ENCODE measurements at regions not wholly inside any gene's neighbourhood (a gene's known extent, or its start where the extent isn't known, plus 50 kb on each side); places are given as distances from the start of the nearest gene placed in this dataset.

DNA sequence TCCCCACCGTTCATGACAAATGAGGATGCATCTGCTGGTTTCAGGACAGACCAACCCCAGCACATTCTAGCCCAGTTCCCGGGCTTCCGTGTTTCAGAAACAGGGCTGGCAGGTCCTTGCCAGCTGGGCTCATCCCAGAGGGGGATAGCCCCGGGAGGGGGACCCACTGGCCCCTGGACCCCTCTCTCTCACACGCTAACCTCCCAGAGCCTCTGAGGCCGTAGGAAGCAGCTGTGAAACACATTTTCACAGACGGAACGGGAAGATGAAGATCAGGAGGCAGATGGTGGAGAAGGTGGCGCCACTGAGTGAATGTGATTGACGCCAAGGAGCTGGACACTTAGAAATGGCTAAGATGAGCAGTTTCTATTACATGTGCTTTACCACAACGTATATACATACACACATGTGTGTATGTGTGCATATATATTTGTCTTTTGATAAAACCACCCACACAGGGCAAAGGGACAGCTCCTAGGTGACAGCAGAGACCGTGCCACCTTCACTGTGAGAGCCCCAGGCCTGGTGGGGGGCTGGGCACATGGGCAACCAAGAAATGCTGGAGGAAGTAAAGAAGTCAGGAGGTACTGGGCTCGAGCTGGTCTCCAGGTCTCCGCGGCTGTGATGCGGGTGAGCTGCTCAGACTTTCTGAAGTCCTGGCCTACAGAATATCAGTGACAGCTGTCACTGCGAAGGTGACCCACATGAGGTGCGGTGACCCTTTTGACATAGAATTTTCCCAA is 168.6 kb upstream of the IQSEC1 start:
- Histone ChIP-seq H3K4me3 (no peak overlapping the region), H3K4me1 (no peaks in the 10 kb centered on the region), H3K27ac (no peak overlapping the region), H3K9me3 (no peaks in the 10 kb centered on the region), H3K27me3 (no peaks in the 10 kb centered on the region), H3K36me3 (no peaks in the 10 kb centered on the region)
- FAIRE-seq = no peak
- no peak for DNase-seq
- TF ChIP-seq, protein P1, sequence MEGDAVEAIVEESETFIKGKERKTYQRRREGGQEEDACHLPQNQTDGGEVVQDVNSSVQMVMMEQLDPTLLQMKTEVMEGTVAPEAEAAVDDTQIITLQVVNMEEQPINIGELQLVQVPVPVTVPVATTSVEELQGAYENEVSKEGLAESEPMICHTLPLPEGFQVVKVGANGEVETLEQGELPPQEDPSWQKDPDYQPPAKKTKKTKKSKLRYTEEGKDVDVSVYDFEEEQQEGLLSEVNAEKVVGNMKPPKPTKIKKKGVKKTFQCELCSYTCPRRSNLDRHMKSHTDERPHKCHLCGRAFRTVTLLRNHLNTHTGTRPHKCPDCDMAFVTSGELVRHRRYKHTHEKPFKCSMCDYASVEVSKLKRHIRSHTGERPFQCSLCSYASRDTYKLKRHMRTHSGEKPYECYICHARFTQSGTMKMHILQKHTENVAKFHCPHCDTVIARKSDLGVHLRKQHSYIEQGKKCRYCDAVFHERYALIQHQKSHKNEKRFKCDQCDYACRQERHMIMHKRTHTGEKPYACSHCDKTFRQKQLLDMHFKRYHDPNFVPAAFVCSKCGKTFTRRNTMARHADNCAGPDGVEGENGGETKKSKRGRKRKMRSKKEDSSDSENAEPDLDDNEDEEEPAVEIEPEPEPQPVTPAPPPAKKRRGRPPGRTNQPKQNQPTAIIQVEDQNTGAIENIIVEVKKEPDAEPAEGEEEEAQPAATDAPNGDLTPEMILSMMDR (IDR thresholded peaks at IDR 0.05) = no peak
- intact Hi-C loops (cut with DNase I) = no loop called here
- WGBS, 2 donors = 79 to 81% methylated on average over 18 of the region's 18 CpGs
- no peak for ATAC-seq

DNA sequence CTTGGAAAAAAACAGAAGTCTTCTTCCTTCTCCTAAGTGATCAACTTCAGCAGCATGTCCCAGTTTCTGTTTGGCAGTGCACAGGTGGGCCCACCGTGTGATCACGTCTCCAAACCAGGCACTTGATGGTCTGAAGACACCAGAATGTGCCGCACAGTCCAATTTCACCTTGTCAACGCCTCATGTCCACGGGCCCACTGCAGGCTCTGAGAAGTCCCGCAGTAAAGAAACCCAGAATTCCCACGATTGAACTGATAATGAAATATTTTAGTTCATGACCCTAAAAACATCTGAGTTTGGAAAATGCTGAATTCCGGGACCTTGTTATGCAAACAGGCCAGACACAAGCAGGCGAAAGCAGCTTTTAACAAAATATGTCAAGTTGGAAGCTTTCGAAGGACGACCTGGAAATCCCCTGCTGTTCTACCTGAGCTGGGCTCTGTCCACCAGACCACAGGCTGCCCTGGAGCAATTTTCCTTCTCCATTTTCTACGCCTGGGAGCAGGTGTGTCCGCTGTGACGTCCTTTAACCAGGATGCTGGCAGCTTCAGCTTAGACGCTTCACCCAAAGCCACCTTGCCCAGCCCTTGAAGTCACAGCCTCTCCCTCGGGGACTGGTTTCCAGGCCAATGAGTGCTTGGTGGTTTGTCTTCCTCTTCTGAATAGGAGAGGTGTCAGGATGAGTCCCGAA is 167.8 kb upstream of the IQSEC1 start:
- DNase-seq = no peak
- TF ChIP-seq, protein P1 (IDR thresholded peaks at IDR 0.05) = no peak
- H3K4me3 ChIP-seq = no peak overlapping the region
- H3K27me3 ChIP-seq = no peaks in the 10 kb centered on the region
- no peak for ATAC-seq
- H3K4me1 ChIP-seq = no peaks in the 10 kb centered on the region
- no peak overlapping the region for H3K27ac ChIP-seq
- intact Hi-C loops (cut with DNase I) = no loop called here
- no peaks in the 10 kb centered on the region for H3K36me3 ChIP-seq
- no peak for FAIRE-seq
- no peaks in the 10 kb centered on the region for H3K9me3 ChIP-seq
- 81 to 83% methylated on average over 17 of the region's 17 CpGs for WGBS, 2 donors

DNA sequence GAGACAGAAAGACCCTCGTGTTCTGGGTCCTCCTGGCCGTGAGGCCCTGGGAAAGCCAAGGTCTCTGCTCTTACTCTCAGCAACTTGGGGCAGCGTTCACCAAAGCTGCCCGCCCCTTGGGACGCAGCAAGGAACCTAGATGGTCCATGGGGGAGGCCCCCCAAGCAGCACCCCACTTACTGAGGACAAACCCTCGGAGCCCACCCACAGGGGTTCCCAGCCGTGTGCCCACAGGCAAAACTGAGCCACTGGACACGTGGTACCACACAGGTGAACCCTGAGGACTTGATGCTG is 166.2 kb upstream of the IQSEC1 start:
- Histone ChIP-seq H3K27ac (no peak overlapping the region), H3K36me3 (no peaks in the 10 kb centered on the region), H3K4me1 (no peaks in the 10 kb centered on the region), H3K9me3 (no peaks in the 10 kb centered on the region), H3K4me3 (no peak overlapping the region), H3K27me3 (no peaks in the 10 kb centered on the region)
- DNase-seq = no peak
- no peak for ATAC-seq
- TF ChIP-seq, protein P1 (IDR thresholded peaks at IDR 0.05) = no peak
- 78 to 86% methylated on average over 8 of the region's 8 CpGs for WGBS, 2 donors
- no peak for FAIRE-seq
- intact Hi-C loops (cut with DNase I) = no loop called here

DNA sequence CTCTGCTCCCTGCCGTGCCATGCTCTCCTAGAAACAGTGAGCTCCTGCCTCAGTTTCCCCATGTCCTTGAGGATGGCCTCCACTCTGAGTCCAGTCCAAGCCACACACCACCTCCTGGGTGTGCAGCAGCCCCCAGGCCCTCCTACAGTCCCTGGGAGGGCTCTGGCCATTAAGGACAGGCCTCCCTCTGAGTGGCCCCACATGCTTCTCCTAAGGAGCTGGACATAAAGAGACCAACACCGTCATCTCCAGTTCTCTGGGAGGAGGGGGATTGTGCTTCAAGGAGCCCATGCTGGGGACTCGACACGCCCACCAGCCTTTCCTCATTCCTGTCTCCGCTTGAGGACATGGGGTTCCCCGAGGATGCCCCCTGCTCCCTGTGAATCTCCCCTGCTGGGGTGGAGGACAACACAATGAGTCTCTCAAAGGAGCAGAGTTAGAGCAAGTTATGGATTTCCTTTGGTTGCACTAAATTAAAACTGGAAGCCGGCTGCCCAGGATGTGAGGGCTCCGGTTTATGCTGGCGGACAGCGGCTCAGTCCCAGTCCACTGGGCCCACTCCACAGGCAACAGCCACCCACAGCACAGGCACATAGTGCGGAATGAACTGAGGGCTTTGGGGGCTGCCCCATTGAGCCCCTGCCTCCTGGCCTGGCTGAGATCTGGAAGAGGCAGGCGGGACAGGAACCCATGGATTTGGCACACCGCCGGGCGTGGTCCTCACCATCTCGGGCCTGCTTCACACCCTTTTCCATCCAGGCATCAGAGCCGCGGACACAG is 165.6 kb upstream of the IQSEC1 start:
- TF ChIP-seq, protein P1 (IDR thresholded peaks at IDR 0.05) = no peak
- FAIRE-seq (no peak), ATAC-seq (no peak), DNase-seq (no peak)
- Histone ChIP-seq H3K36me3 (no peaks in the 10 kb centered on the region), H3K27me3 (no peaks in the 10 kb centered on the region), H3K4me1 (no peaks in the 10 kb centered on the region), H3K27ac (no peak overlapping the region), H3K4me3 (no peak overlapping the region), H3K9me3 (no peaks in the 10 kb centered on the region)
- 89% methylated on average over 18 of the region's 18 CpGs for WGBS, 2 donors
- intact Hi-C loops (cut with DNase I) = no loop called here
